ENCODE measurements at regions not wholly inside any gene's neighbourhood (a gene's known extent, or its start where the extent isn't known, plus 50 kb on each side); places are given as distances from the start of the nearest gene placed in this dataset.

DNA sequence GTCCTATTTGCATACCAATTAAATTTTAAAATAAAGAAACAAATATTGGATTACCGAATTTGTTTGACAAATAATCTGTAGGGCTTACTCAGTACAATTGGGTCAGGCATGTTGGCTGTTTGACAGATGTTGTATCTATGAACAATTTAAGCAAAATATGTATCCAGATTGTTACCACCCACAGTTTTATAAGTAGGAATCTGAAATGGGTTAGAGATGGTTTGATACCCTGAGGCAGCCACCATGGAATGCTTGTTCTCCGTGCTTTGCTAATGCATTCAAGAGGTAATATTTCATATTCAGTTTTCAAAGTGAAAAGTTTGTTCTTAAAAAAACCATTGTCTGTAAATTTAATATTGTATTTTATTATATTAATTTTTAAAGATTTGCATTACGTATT, 285.1 kb upstream of the ARRDC3 start:
- POLR2A ChIA-PET, result no interaction called here
- CTCF ChIA-PET, result no interaction called here

GRCh38 chr5:91652678-91653077, 269.6 kb upstream of the ARRDC3 start:
- DNase-seq (ENCODE audit: extremely low spot score), result no peak
- no peak for TF ChIP-seq CTCF (IDR thresholded peaks at IDR 0.05; ENCODE audit: control extremely low read depth, extremely low read depth, low read depth, missing control alignments)
- POLR2A ChIA-PET, result no interaction called here
- CTCF ChIA-PET, result interaction anchor here (4.4 kb wide), 1 partner anchor 10 kb away, joined by 29 read pairs; no protein-coding TSS in a partner anchor

More for the DNA sequence above, 285.1 kb upstream of the ARRDC3 start:
- DNase-seq (ENCODE audit: extremely low spot score), result no peak
- TF ChIP-seq CTCF (IDR thresholded peaks at IDR 0.05; ENCODE audit: control extremely low read depth, extremely low read depth, low read depth, missing control alignments), result no peak

DNA sequence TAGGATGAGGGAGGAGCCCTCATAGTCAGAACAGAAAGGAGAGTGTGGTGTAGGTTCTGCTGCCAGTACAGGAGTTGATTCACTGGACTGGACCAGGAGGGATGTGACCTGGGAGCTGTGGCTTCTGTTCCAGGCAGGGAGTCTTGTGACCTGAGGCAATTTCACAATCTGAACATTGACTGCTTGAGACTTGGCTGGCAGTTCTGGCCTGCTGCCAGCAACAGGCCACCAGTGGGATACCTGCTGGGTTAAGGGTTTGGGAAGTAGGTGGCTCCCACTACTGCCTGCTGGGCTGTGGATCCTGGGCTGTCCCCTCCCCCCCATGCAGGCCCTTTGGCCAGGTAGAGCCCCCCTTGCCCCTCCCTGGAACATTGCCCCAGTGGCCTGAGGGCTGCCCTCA, 268.6 kb upstream of the ARRDC3 start:
- CTCF ChIA-PET, result interaction anchor here (1.6 to 4.4 kb wide), 2 partner anchors 9 to 10 kb away, joined by 4 to 29 read pairs; no protein-coding TSS in a partner anchor
- no peak for TF ChIP-seq CTCF (IDR thresholded peaks at IDR 0.05; ENCODE audit: control extremely low read depth, extremely low read depth, low read depth, missing control alignments)
- POLR2A ChIA-PET, result no interaction called here
- no peak for DNase-seq (ENCODE audit: extremely low spot score)

GRCh38 chr5:91645347-91645746, 262.2 kb upstream of the ARRDC3 start:
- DNase-seq (ENCODE audit: extremely low spot score), result no peak
- TF ChIP-seq CTCF (IDR thresholded peaks at IDR 0.05; ENCODE audit: control extremely low read depth, extremely low read depth, low read depth, missing control alignments), result no peak
- CTCF ChIA-PET, result no interaction called here
- POLR2A ChIA-PET, result no interaction called here

GRCh38 chr5:91643797-91644196, 260.7 kb upstream of the ARRDC3 start:
- CTCF ChIA-PET, result interaction anchor here (3.2 kb wide), 1 partner anchor 10 kb away, joined by 29 read pairs; no protein-coding TSS in a partner anchor
- POLR2A ChIA-PET, result no interaction called here
- DNase-seq (ENCODE audit: extremely low spot score), result no peak
- TF ChIP-seq CTCF (IDR thresholded peaks at IDR 0.05; ENCODE audit: control extremely low read depth, extremely low read depth, low read depth, missing control alignments), result no peak

DNA sequence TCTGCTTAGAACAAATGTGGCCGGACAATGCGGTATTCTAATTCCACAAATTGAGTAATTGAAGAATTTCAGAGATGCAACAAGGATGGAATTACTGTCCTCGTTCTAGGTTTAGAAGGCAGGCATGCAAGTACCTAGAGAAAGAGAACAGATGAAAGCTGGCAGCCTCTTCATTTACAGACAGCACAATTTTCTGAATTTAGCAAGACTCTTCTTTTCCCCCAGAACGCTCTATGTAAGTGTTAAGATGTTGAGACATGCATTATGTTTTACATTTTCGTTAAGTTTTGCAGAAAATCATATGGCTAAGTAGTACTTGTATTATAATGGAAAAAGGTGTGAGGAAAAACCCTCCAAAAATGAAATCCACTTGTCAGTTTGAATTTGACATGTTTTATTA, 259.5 kb upstream of the ARRDC3 start:
- CTCF ChIA-PET, result interaction anchor here (0.7 to 3.2 kb wide), 5 partner anchors 11 to 144 kb away, joined by 3 to 29 read pairs (median 10); no protein-coding TSS in a partner anchor
- DNase-seq (ENCODE audit: extremely low spot score), result no peak
- TF ChIP-seq CTCF (IDR thresholded peaks at IDR 0.05; ENCODE audit: control extremely low read depth, extremely low read depth, low read depth, missing control alignments), result no peak
- POLR2A ChIA-PET, result no interaction called here

All from GM10248 (cell line).